Endodermal cell (in vitro differentiated cells): ENCODE measurements at regions not wholly inside any gene's neighbourhood (a gene's known extent, or its start where the extent isn't known, plus 50 kb on each side); places are given as distances from the start of the nearest gene placed in this dataset.

Experiments
- DNase-seq: peaks from one replicate; pipeline ENCODE4 v3.0.0-alpha.2; 2017
- H3K27ac ChIP-seq: 2 replicates; pipeline ENCODE4 v1.5.1; 2013; ENCODE audit warnings: mild to moderate bottlenecking, low read depth, low read length, moderate library complexity
- H3K27me3 ChIP-seq: 2 replicates; pipeline ENCODE4 v1.6.1; 2013; ENCODE audit warnings: mild to moderate bottlenecking, low read length, moderate library complexity; ENCODE audit not compliant: insufficient read depth, control insufficient read depth, poor library complexity, severe bottlenecking
- H3K36me3 ChIP-seq: 2 replicates; pipeline ENCODE4 v1.7.0; 2013; ENCODE audit warnings: mild to moderate bottlenecking, low read length, moderate library complexity; ENCODE audit not compliant: control insufficient read depth, insufficient read depth
- H3K4me1 ChIP-seq: one replicate; pipeline ENCODE4 v1.7.0; 2013; ENCODE audit warnings: low read length; ENCODE audit not compliant: control insufficient read depth, insufficient read depth
- H3K4me3 ChIP-seq: 2 replicates; pipeline ENCODE4 v1.5.1; 2013; ENCODE audit warnings: mild to moderate bottlenecking, low read length, moderate library complexity
- H3K9ac ChIP-seq: 2 replicates; pipeline ENCODE4 v1.6.1; 2013; ENCODE audit warnings: mild to moderate bottlenecking, low read length, moderate library complexity; ENCODE audit not compliant: poor library complexity, severe bottlenecking; ENCODE audit errors: extremely low read depth
- H3K9me3 ChIP-seq: 2 replicates; pipeline ENCODE4 v1.6.1; 2013; ENCODE audit warnings: mild to moderate bottlenecking, low read length, moderate library complexity; ENCODE audit not compliant: control insufficient read depth
- H3K27ac Mint-ChIP-seq: 2 replicates; pipeline ENCODE4 v1.8.0; 2020; ENCODE audit warnings: mixed read lengths
- H3K27me3 Mint-ChIP-seq: 2 replicates; pipeline ENCODE4 v1.8.0; 2021; ENCODE audit warnings: mild to moderate bottlenecking, mixed read lengths; ENCODE audit not compliant: insufficient read depth
- H3K36me3 Mint-ChIP-seq: 2 replicates; pipeline ENCODE4 v1.8.0; 2020; ENCODE audit warnings: low read depth, mixed read lengths
- H3K4me1 Mint-ChIP-seq: 2 replicates; pipeline ENCODE4 v1.8.0; 2020; ENCODE audit warnings: mixed read lengths
- H3K4me3 Mint-ChIP-seq: 2 replicates; pipeline ENCODE4 v1.8.0; 2020; ENCODE audit warnings: mild to moderate bottlenecking, moderate library complexity, mixed read lengths
- H3K9me3 Mint-ChIP-seq: 2 replicates; pipeline ENCODE4 v1.8.0; 2020; ENCODE audit warnings: mild to moderate bottlenecking, mixed read lengths
- CTCF ChIP-seq: fragments of 200-600 bp; sonication (generic); conservative IDR thresholded peaks from 2 replicates; pipeline ENCODE4 v1.5.0; 2021; ENCODE audit warnings: antibody characterized with exemption, mild to moderate bottlenecking
- whole genome bisulfite sequencing, 2 experiments: methylation state at CpG; one replicate each; pipeline versions ENCODE4 v1.1.5 to v1.1.7; 2013; ENCODE audit warnings: missing lambda C conversion rate in 2 of 2, mixed read lengths in 1 of 2; ENCODE audit not compliant: insufficient coverage in 1 of 2, insufficient read length in 1 of 2; 5-methylcytosine and 5-hydroxymethylcytosine counted together

- WGBS, 2 experiments: 93 to 94% methylated on average over 7 to 9 of the region's 9 CpGs
- Histone ChIP-seq H3K9me3 (peaks cover 12% of the 10 kb centered on the region), H3K27me3 (no peaks in the 10 kb centered on the region), H3K27ac (no peak overlapping the region), H3K4me1 (no peaks in the 10 kb centered on the region), H3K36me3 (no peaks in the 10 kb centered on the region), H3K4me3 (no peak overlapping the region), H3K9ac (no peak overlapping the region)
- Mint-ChIP-seq H3K27me3 (no peaks in the 10 kb centered on the region), H3K9me3 (peaks cover 13% of the 10 kb centered on the region), H3K27ac (no peak overlapping the region), H3K4me3 (no peak overlapping the region), H3K4me1 (no peaks in the 10 kb centered on the region), H3K36me3 (no peaks in the 10 kb centered on the region)
- TF ChIP-seq CTCF: no peak
- DNase-seq: no peak
Observed at GRCh38 chr5:35404701-35405100, 174.4 kb upstream of the PRLR start.

- H3K27me3 Mint-ChIP-seq: no peaks in the 10 kb centered on the region
- DNase-seq: no peak
- Histone ChIP-seq H3K27me3 (no peaks in the 10 kb centered on the region), H3K4me3 (no peak overlapping the region), H3K4me1 (no peaks in the 10 kb centered on the region), H3K9me3 (peaks cover 7% of the 10 kb centered on the region), H3K27ac (no peak overlapping the region), H3K9ac (no peak overlapping the region), H3K36me3 (no peaks in the 10 kb centered on the region)
- no peaks in the 10 kb centered on the region for H3K4me1 Mint-ChIP-seq
- no peak overlapping the region for H3K4me3 Mint-ChIP-seq
- 95 to 100% methylated on average over 2 to 4 of the region's 4 CpGs for WGBS, 2 experiments
- peaks cover 42% of the 10 kb centered on the region for H3K9me3 Mint-ChIP-seq
- TF ChIP-seq CTCF: no peak
- H3K27ac Mint-ChIP-seq: no peak overlapping the region
- peaks cover 2% of the 10 kb centered on the region for H3K36me3 Mint-ChIP-seq
Observed at GRCh38 chr5:35393901-35394300, 163.6 kb upstream of the PRLR start.

- no peaks in the 10 kb centered on the region for H3K36me3 ChIP-seq
- TF ChIP-seq CTCF: no peak
- Mint-ChIP-seq H3K27me3 (peaks cover 4% of the 10 kb centered on the region), H3K9me3 (no peaks in the 10 kb centered on the region), H3K4me3 (no peak overlapping the region), H3K36me3 (no peaks in the 10 kb centered on the region), H3K27ac (no peak overlapping the region), H3K4me1 (no peaks in the 10 kb centered on the region)
- H3K27me3 ChIP-seq: no peaks in the 10 kb centered on the region
- H3K4me1 ChIP-seq: no peaks in the 10 kb centered on the region
- 89 to 94% methylated on average over 2 of the region's 2 CpGs for WGBS, 2 experiments
- no peak overlapping the region for H3K27ac ChIP-seq
- DNase-seq: no peak
- H3K4me3 ChIP-seq: no peak overlapping the region
- H3K9ac ChIP-seq: no peak overlapping the region
- H3K9me3 ChIP-seq: no peaks in the 10 kb centered on the region
Observed at GRCh38 chr5:35384658-35385057, 154.4 kb upstream of the PRLR start.
